Upper lobe of left lung (tissue), 4 donors: ENCODE measurements at regions not wholly inside any gene's neighbourhood (a gene's known extent, or its start where the extent isn't known, plus 50 kb on each side); places are given as distances from the start of the nearest gene placed in this dataset.

Experiments
- POLR2AphosphoS5 ChIP-seq, 2 donors: sonication (generic); formaldehyde crosslinking; IDR thresholded peaks; one replicate each; pipeline ENCODE4 v1.5.1; 2017; ENCODE audit warnings: antibody characterized with exemption in 2 of 2
- TF ChIP-seq, protein P1 (sequence below), 6 experiments: fragments of 450-650 bp in 4 of 6; fragments of 200-600 bp in 2 of 6; sonication (generic) in 2 of 6; IDR thresholded peaks; one replicate each; pipeline ENCODE4 v1.5.1; 2016 to 2019; ENCODE audit warnings: antibody characterized with exemption in 6 of 6

DNA sequence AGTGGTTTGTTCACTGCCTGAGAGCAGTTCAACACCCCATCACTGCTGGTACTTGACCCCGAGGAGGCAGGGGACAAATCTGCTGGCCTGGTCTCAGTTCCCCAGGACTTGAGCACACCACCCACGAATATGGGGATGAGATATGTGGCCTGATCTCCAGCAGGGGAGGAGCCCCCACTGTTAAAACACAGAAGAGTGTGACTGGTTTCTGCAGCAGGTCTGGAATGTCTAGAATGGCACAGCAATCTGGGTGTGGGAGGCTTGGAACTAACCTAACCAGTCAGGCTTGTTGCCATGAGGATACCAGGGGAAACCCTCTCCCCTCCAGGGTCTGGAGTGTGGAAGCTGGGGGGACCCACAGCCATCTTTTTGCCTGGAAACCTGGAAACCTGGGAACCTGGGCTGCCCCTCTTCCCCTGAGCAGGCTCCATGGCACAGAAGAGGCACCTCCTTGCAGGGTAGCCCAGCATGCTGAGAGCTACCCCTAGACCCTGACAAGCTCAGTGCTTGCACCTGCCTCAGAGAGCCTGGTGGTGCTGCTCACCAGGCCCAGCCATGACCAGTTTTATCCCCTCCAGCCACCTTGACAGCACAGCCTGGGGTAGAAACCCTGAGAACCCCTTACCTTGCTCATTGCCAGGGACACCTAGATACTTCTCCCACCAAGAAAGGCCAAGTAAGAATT is 273.8 kb downstream of the LIG4 start:
- TF ChIP-seq, protein P1, sequence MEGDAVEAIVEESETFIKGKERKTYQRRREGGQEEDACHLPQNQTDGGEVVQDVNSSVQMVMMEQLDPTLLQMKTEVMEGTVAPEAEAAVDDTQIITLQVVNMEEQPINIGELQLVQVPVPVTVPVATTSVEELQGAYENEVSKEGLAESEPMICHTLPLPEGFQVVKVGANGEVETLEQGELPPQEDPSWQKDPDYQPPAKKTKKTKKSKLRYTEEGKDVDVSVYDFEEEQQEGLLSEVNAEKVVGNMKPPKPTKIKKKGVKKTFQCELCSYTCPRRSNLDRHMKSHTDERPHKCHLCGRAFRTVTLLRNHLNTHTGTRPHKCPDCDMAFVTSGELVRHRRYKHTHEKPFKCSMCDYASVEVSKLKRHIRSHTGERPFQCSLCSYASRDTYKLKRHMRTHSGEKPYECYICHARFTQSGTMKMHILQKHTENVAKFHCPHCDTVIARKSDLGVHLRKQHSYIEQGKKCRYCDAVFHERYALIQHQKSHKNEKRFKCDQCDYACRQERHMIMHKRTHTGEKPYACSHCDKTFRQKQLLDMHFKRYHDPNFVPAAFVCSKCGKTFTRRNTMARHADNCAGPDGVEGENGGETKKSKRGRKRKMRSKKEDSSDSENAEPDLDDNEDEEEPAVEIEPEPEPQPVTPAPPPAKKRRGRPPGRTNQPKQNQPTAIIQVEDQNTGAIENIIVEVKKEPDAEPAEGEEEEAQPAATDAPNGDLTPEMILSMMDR (IDR thresholded peaks at IDR 0.05) = no peak
- TF ChIP-seq POLR2AphosphoS5 (IDR thresholded peaks at IDR 0.05) = no peak
